HEK293 (cell line): ENCODE measurements at regions not wholly inside any gene's neighbourhood (a gene's known extent, or its start where the extent isn't known, plus 50 kb on each side); places are given as distances from the start of the nearest gene placed in this dataset.
"Not testable (repeated sequence)": the region's sequence is repeated elsewhere in the genome, so short reads cannot be mapped to it uniquely, and the experiment has no call there.

Source experiments
- CTCF ChIA-PET: fragments of 350-600 bp; formaldehyde crosslinking; extraction: SDS; loops from one replicate; lab custom pipeline; 2021; ENCODE audit warnings: antibody characterized with exemption; lab: Yijun Ruan, JAX
- POLR2A ChIA-PET: fragments of 300-600 bp; formaldehyde crosslinking; extraction: SDS; loops from one replicate; lab custom pipeline; 2020; ENCODE audit warnings: antibody characterized with exemption, inconsistent platforms; lab: Yijun Ruan, JAX
- H3K27ac ChIP-seq: fragments of 200-500 bp; sonication (Bioruptor generic); 2 replicates; pipeline ENCODE4 v1.5.1; 2014; ENCODE audit warnings: low read depth, low read length, control low read depth, inconsistent platforms; ENCODE audit errors: extremely low read depth
- H3K36me3 ChIP-seq, 2 experiments: fragments of 200-500 bp in 1 of 2; sonication (Bioruptor generic) in 1 of 2; 1 replicate in 1 of 2; 2 replicates in 1 of 2; pipeline ENCODE4 v1.5.1; 2014 to 2017; ENCODE audit warnings: inconsistent platforms in 2 of 2, low read length in 2 of 2; ENCODE audit not compliant: control insufficient read depth in 2 of 2, insufficient read depth in 1 of 2
- H3K4me1 ChIP-seq: fragments of 200-500 bp; sonication (Bioruptor generic); 2 replicates; pipeline ENCODE4 v1.5.1; 2014; ENCODE audit warnings: mild to moderate bottlenecking, low read length, inconsistent platforms; ENCODE audit not compliant: control insufficient read depth, insufficient read depth
- H3K4me3 ChIP-seq: 2 replicates; pipeline ENCODE4 v1.5.1; 2011; ENCODE audit warnings: low read depth, mild to moderate bottlenecking, control low read depth, low read length, moderate library complexity
- H3K9me3 ChIP-seq: fragments of 200-500 bp; sonication (Bioruptor generic); 2 replicates; pipeline ENCODE4 v1.5.1; 2014; ENCODE audit warnings: low read depth, low read length, inconsistent platforms; ENCODE audit not compliant: control insufficient read depth, insufficient read depth
- KLF8 ChIP-seq: fragments of 450-650 bp; formaldehyde crosslinking; IDR thresholded peaks from 2 replicates; pipeline ENCODE4 v1.5.1; 2016; ENCODE audit warnings: missing biosample characterization, missing genetic modification characterization
- RBAK ChIP-seq: fragments of 450-650 bp; formaldehyde crosslinking; IDR thresholded peaks from 2 replicates; pipeline ENCODE4 v1.5.1; 2016; ENCODE audit warnings: missing biosample characterization, missing genetic modification characterization
- ZBTB6 ChIP-seq: fragments of 450-650 bp; formaldehyde crosslinking; IDR thresholded peaks from 2 replicates; pipeline ENCODE4 v1.5.1; 2017; ENCODE audit warnings: missing biosample characterization, missing genetic modification characterization
- ZNF140 ChIP-seq: fragments of 450-650 bp; formaldehyde crosslinking; IDR thresholded peaks from 2 replicates; pipeline ENCODE4 v1.5.1; 2016; ENCODE audit warnings: missing biosample characterization, missing genetic modification characterization
- ZNF155 ChIP-seq: fragments of 450-650 bp; formaldehyde crosslinking; IDR thresholded peaks from 2 replicates; pipeline ENCODE4 v1.5.1; 2016; ENCODE audit warnings: missing biosample characterization, missing genetic modification characterization
- ZNF214 ChIP-seq: fragments of 450-650 bp; formaldehyde crosslinking; IDR thresholded peaks from 2 replicates; pipeline ENCODE4 v1.5.1; 2017; ENCODE audit warnings: missing biosample characterization, mild to moderate bottlenecking, missing genetic modification characterization, borderline replicate concordance
- ZNF292 ChIP-seq: fragments of 450-650 bp; formaldehyde crosslinking; IDR thresholded peaks from 2 replicates; pipeline ENCODE4 v1.5.1; 2016; ENCODE audit warnings: low read depth, missing biosample characterization, missing genetic modification characterization, borderline replicate concordance
- ZNF324 ChIP-seq: fragments of 450-650 bp; formaldehyde crosslinking; IDR thresholded peaks from 2 replicates; pipeline ENCODE4 v1.5.1; 2016; ENCODE audit warnings: missing biosample characterization, missing genetic modification characterization
- ZNF350 ChIP-seq: fragments of 450-650 bp; formaldehyde crosslinking; IDR thresholded peaks from 2 replicates; pipeline ENCODE4 v1.5.0; 2017; ENCODE audit warnings: missing biosample characterization, mild to moderate bottlenecking, missing genetic modification characterization
- ZNF391 ChIP-seq: fragments of 450-650 bp; formaldehyde crosslinking; IDR thresholded peaks from 2 replicates; pipeline ENCODE4 v1.5.1; 2016; ENCODE audit warnings: low read depth, missing biosample characterization, missing genetic modification characterization, borderline replicate concordance
- ZNF560 ChIP-seq: fragments of 450-650 bp; formaldehyde crosslinking; IDR thresholded peaks from 2 replicates; pipeline ENCODE4 v1.5.1; 2017; ENCODE audit warnings: missing biosample characterization, missing genetic modification characterization, borderline replicate concordance
- ZNF580 ChIP-seq: fragments of 450-650 bp; formaldehyde crosslinking; IDR thresholded peaks from 2 replicates; pipeline ENCODE4 v1.5.1; 2016; ENCODE audit warnings: missing biosample characterization, missing genetic modification characterization
- ZNF645 ChIP-seq: fragments of 450-650 bp; formaldehyde crosslinking; IDR thresholded peaks from 2 replicates; pipeline ENCODE4; 2016; ENCODE audit warnings: missing biosample characterization, missing genetic modification characterization
- ZNF660 ChIP-seq: fragments of 450-650 bp; IDR thresholded peaks from 2 replicates; pipeline ENCODE4 v1.5.1; 2018; ENCODE audit warnings: missing biosample characterization, mild to moderate bottlenecking, missing genetic modification characterization
- ZNF701 ChIP-seq: fragments of 450-650 bp; formaldehyde crosslinking; IDR thresholded peaks from 2 replicates; pipeline ENCODE4 v1.5.1; 2016; ENCODE audit warnings: missing biosample characterization, missing genetic modification characterization

GRCh38 chr13:26488236-26489003 lies 69.1 kb upstream of the WASF3 start:
- H3K36me3 ChIP-seq, result no peaks in the 10 kb centered on the region
- TF ChIP-seq ZNF701 (tag by site-specific recombination) (no peak), ZNF350 (tag by site-specific recombination) (no peak), ZBTB6 (tag by site-specific recombination) (no peak), ZNF660 (tag by site-specific recombination) (no peak), ZNF155 (tag by site-specific recombination) (no peak), ZNF324 (no peak), ZNF292 (tag by site-specific recombination) (no peak), ZNF214 (tag by site-specific recombination) (no peak), ZNF560 (tag by site-specific recombination) (no peak), ZNF580 (no peak), RBAK (tag by site-specific recombination) (no peak), ZNF391 (tag by site-specific recombination) (no peak), ZNF645 (tag by site-specific recombination) (no peak)
- TF ChIP-seq, all 188 proteins: peak for 0
- Histone ChIP-seq H3K4me1 (no peaks in the 10 kb centered on the region), H3K27ac (no peak overlapping the region), H3K4me3 (no peak overlapping the region), H3K9me3 (no peaks in the 10 kb centered on the region)
- CTCF ChIA-PET, result interaction anchor here (0.7 kb wide), 1 partner anchor 163 kb away, joined by 3 read pairs; no protein-coding TSS in a partner anchor
- POLR2A ChIA-PET, result no interaction called here

- H3K9me3 ChIP-seq, H3K4me3 ChIP-seq, CTCF ChIA-PET, H3K27ac ChIP-seq, H3K36me3 ChIP-seq, H3K4me1 ChIP-seq, POLR2A ChIA-PET: not testable (repeated sequence)
Measured at GRCh38 chr13:26492301-26492700, 65.2 kb upstream of the WASF3 start.

GRCh38 chr13:26494571-26495195 lies 62.8 kb upstream of the WASF3 start:
- no peak for TF ChIP-seq KLF8 (tag by site-specific recombination)
- TF ChIP-seq ZNF140 (tag by site-specific recombination), result no peak
- Histone ChIP-seq H3K9me3 (no peaks in the 10 kb centered on the region), H3K4me3 (no peak overlapping the region), H3K27ac (no peak overlapping the region), H3K36me3 (no peaks in the 10 kb centered on the region), H3K4me1 (no peaks in the 10 kb centered on the region)
- CTCF ChIA-PET, result interaction anchor here (0.7 to 5.6 kb wide), 5 partner anchors 12 to 310 kb away, joined by 3 to 52 read pairs (median 3); no protein-coding TSS in a partner anchor
- POLR2A ChIA-PET, result no interaction called here
